GM18861 (cell line): ENCODE measurements at regions not wholly inside any gene's neighbourhood (a gene's known extent, or its start where the extent isn't known, plus 50 kb on each side); places are given as distances from the start of the nearest gene placed in this dataset.

Experiments
- ATAC-seq: cut with Tn5 transposase; IDR thresholded peaks from one replicate; pipeline ENCODE4 v1.9.1; 2021; ENCODE audit not compliant: unreplicated experiment

DNA sequence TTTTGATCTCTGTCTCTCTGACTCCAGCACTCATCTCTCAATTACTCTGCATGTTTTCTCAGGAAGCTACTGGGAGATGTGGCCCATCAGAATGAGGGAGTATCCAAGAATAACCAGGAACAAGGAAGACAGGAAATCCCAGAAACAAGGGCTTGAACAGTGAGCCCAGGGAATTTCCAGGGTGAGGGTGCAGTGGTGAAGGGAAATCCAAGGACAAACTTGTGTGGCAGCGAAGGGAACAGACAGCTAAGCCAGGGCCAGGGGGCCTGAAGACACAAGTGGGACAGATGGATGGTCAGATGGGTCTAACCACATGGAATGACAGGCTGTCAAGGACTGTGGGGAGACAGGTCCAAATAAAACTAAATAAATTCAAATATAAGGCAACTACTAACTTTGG lies 121.8 kb upstream of the ERRFI1 start:
- ATAC-seq: no peak

DNA sequence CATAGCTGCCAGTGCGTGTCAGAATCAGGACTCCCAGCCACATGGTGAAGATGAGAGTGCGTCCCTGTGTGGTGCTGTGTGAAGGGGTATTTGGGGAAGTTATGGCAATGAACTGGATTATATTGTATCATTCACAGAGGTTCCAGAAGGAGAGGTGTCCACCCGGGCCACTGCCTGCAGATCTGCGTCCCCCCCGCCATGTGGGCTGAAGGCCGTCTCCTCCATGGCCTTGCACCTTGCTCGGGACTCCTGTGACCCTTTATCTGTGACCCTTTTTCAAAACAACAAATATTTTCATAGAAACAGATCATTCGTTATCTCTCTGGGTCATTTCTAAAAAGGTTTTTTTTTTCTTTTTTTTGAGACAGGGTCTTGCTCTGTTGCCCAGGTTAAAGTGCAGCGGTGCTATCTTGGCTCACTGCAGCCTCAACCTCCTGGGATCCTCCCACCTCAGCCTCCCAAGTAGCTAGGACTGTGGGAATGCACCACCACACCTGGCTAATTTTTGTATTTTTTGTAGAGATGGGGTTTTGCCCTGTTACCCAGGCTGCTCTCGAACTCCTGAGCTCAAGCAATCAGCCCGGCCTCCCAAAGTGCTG lies 120.2 kb upstream of the ERRFI1 start:
- no peak for ATAC-seq

DNA sequence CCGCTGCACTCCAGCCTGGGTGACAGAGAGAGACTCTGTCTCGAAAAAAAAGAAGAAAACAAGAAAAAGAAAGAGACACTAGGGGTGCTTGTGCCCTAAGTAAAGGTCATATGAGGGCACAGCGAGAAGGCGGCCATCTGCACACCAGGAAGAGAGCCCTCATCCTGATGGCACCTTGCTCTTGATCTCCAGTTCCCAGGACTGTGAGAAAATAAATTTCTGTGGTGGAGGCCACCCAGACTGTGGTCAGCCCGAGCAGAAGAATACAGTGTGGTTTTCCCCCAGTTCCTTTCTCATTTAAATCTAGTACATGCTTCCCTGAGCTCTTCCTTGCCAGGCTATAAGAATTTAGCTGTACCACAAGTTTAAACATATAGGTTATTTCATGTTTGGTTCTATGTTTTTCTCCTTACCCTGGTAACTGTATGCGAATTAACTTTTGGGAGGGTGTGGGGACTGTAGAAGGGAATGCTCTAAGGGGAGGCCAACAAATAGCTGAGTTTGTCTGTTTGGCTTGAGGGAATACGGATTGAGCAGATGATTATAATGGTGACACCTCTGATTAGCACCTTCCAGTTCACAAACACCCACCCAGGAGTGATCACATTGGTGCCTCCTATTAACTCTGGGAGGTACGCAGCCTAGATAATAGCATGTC lies 119.6 kb upstream of the ERRFI1 start:
- ATAC-seq: no peak

DNA sequence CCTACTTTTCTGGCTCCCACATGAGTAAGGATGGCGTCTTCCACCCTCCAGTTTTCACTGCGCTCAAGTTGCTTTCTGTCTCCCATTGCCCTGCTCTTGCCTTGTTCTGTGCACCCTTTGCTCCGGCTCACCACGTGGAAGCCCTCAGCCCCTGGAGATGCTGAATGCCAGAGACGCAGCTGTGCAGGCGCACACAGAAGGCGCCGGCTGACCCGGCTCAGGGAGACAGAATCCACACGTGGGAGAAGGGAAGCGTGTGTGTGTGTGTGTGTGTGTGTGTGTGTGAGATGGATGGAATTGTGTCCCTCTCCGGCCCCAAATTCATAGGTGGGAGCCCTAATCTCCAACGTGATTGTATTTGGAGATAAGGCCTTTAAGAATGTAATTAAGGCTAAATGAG lies 118.2 kb upstream of the ERRFI1 start:
- ATAC-seq: no peak

DNA sequence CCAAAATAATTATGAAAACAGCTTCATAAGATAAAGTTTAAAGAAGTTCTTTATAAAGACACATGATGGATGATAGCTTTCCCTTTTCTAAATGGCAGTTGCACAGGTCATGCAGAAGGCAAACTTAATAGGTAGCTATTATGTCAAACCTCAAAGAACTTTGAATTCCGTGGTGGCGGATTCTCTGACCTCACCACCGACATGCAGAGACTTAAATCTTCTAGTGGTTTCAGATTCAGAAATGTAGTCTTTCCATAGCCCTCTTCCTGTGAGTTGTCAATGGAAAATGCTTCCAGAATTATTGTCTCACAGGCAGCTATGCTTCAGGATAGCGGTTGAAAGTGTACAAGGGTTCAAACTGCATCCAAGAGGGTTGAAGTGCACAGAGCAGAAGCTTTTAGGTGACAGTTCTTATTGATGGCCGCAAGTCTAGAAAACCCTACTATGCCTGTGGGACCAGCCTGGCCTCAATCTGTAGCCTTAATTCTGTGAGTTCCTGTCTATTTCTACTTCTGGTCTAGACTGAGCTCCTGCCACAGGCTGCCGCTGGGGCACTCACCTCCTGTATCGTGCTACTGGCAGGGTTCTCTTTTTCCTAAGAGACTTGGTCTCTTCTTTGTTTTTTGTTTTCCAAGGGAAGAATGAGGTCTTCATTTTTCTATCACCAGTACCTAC lies 117.0 kb upstream of the ERRFI1 start:
- no peak for ATAC-seq

DNA sequence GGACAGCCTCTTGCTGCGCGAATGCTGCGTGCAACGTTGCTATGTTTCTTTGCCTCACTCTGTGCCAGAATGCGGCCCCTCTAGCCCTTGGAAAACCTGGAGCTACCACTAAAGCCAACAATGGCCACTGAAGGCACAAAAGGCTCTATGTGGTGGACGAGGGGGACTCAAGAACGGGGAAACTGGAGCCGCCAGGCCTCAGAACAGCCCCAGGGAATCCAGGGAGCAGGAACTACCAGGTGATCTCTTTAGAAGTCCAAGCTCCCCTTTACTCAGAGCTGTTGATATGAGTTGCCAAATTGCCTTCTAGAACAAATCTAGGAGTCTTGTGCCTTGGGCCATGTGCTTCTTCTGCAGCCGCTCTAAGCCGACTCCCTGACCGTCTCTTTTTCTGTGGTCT lies 113.8 kb upstream of the ERRFI1 start:
- no peak for ATAC-seq

DNA sequence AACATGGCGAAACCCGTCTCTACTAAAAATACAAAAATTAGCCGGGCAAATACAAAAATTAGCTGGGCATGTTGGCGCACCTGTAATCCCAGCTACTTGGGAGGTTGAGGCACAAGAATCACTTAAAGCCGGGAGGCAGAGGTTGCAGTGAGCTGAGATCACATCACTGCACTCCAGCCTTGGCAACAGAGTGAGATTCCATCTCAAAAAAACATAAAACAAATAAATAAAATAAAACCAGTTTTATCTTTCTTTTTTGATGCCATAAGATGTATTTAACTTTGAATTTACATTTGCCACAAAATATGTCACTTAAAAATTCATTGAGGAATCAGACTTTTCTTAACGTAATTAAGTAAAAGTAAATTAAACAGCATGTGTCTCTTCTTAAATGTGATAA lies 113.3 kb upstream of the ERRFI1 start:
- no peak for ATAC-seq

DNA sequence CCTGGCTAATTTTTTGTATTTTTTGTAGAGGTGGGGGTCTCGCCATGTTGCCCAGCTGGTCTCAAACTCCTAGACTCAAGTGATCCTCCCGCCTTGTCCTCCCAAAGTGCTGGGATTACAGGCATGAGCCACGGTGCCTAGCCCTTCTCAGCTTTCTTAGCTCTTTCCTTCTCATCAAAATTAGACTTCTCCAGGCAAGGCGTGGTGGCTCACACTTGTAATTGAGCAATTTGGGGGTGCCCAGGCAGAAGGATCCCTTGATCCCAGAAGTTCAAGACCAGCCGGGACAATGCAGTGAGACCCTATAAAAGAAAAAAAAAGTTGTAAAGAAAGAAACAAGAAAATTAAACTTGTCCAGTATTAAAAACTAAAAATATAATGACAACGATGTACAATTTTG lies 112.6 kb upstream of the ERRFI1 start:
- ATAC-seq: no peak

DNA sequence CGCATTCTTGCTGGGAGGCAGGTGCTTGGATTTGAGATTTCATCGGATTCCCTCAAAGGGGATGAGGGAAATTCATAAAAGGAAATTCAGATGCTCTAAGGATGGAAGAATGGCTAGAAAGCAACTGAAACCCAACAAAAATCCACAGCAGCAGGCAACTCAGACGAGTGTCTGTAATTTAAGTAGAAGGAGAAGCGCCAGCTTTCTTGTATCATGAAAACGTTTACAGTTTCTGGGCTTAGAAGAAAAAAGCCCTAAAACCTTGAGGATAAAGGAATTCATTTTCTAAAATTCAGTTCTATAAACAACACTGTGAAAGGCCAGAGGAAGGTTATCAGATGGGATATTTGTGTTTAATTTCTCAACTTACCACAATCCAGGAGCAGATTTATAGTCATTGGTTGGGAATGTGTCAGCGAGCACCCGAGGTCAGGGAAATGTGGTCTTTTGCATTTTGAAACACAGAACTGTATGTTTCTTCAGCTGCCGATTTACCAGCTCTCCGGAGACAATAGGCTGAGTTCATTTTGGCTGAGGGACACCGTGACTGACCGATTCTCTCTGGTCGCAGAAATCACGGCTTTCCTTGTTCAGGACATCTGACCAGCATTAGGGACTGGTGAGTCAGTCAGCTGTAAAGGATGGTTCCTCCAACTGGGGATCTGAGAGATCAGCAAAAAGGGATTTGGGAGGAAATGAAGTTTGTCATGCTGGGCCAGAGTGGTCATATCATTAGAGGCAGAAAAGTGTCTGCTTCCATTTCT lies 111.6 kb upstream of the ERRFI1 start:
- ATAC-seq: no peak

DNA sequence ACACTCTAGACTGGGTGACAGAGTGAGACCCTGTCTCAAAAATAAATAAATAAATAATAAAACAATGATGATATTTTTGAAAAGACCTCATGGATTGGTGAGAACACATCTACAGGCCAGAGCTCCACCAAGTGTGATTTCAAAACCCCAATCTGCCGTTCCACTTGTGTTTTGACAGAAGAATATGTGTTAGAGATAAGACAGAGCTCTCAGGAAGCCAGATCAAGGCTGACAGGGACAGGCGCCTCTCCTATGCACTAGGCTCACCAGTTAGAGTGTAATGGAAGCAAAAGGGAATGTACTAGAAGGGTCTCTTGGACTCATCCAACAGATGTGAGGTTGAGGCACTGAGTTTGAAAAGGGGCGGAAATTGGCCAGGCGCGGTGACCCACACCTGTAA lies 110.7 kb upstream of the ERRFI1 start:
- no peak for ATAC-seq

DNA sequence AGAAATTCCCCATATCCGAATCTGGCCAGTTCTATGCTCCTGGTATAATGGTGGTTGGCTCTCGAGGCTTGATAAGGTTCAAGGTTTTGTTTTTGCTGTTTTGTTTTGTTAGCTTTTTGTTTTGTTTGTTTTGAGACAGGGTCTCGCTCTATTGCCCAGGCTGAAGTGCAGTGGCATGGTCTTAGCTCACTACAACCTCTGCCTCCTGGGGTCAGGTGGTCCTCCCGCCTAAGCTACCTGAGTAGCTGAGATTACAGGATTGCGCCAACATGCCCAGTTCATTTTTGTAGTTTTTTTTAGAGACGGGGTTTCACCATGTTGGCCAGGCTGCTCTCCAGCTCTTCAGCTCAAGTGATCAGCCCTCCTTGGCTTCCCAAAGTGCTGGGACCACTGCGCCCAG lies 109.1 kb upstream of the ERRFI1 start:
- no peak for ATAC-seq

DNA sequence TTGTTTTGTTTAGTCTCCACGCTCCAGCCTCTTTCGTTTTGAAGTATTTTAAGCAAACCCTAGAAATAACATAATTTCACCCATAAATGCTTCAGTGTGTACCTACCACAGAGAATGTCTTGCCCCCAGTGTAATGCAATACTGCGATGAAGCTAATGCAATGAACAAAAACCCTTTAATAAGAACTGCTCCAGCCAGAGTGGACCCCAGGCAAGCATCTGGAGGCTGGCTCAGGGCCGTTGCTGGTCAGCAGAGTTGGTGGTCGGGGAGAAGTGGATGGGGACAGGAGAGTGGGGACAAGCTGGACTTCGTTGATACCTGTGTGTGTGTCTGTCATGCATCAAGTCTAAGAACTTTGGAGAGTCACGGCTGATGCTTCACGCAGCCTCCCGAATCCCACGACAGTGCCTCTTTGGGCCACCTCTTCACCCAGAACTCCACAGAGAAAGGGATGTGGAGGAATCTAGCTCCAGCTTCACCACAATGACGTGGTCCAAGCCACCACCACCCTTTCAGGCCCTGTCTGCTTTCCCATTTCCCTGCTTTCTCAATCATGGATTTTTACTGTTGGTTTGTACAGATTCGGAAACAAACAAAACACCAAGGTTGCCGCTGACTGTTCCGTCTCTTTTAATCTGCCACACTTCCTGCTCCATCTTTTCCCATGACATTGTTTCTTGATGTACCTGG lies 108.6 kb upstream of the ERRFI1 start:
- no peak for ATAC-seq

DNA sequence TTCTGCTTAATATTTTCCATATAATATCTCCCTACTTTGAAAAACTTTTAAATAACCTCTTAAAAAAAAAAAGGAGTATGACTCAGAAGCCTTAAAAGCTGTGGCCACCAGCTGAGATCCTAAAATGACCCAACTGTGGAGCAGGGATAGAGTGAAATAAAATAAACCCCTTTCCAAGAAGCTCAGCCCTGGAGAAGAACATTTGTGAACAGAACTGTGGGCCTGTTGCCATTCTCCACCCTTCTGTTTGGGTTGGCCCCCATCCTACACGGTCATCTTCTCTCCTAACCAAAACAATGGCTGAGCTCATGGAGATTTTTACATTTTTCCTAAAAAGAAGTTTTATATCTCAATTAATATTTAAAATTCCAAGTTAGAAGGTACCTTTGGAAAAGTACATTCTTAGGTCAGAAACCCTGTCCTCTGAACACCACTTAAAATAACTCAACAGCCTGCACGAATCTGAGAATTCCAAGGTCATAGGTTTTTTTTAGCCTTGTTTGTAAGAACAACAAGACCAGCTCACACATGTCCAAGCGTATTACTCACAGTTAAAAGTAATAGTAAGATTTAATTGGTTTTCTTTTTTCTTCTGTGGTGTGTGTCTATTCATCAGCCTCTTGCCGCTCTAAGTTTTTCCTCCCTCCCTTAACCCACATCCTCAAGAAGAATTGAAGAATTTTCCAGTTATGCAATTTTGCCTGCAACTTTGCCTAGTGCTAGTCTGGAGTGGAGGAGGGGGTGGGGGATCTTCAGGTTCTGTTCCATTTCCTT lies 107.7 kb upstream of the ERRFI1 start:
- ATAC-seq: no peak

DNA sequence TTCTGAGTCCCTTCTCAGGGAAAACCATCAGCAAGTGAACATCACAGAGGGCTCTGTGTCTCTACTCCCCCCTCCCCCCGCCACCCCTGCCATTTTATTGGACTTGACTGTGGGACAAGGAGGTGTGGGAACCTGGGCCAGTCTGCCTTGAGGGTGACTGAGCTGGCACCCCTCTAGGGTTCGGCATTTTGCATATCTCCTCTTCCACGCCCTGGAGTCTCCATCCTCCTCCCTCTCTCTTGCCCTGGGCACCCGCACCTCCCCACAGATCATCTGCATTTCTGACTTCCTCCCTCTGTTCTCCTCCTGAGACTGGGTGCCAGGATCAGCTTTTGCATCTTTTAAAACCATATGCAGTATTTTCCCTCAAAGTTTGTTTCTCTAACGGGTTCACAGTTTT lies 107.1 kb upstream of the ERRFI1 start:
- no peak for ATAC-seq

DNA sequence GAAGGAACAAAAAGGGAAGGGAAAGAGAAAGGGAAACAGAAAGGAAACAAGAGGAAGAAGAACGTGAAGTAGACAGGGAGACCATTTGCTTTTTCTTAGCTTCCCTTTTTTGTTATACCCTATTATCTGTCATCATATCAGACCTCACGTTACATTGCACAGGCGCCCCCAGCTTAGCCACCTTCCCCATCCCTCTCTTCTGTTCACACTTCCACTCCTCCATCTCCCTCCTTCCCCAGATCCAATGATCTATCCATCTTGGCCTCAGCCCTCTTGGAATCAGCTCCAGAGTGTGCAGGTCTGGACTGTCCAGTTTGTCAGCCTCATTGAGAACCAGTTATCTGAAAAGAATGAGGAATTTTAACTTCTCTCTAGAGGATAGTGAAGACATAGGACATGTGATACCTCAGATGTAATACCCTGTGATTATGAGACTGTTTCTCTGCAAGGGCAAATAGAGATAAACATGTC lies 101.1 kb upstream of the ERRFI1 start:
- no peak for ATAC-seq

DNA sequence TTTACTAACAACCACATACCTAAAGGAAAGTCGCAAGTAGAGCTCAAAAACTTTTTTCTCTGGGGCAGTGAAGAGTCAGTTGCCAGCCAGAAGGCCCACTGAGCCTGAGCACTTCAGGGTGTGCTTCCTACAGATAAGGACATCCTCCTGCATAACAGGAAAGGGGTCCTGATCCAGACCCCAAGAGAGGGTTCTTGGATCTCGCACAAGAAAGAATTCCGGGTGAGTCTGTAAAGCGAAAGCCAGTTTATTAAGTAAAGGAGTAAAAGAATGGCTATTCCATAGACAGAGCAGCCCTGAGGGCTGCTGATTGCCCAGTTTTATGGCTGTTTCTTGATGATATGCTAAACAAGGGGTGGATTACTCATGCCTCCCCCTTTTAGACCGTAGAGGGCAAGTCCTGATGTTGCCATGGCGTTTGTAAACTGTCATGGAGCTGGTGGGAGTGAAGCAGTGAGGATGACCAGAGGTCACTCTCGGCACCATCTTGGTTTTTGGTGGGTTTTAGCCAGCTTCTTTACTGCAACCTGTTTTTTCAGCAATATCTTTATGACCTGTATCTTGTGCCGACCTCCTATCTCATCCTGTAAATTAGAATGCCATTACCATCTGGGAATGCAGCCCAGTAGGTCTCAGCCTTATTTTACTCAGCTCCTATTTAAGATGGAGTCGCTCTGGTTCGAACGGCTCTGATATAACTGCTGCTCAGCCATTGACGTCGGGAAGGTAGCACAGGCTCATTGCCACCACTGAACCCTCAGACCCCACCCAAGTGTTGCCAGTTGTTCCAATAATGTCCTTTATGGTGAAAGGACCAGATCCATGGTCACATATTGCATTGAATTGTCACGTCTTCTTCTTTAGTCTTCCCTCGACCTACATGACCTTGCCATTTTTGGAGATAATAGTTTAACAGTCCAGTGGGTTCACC lies 96.6 kb upstream of the ERRFI1 start:
- ATAC-seq: no peak

DNA sequence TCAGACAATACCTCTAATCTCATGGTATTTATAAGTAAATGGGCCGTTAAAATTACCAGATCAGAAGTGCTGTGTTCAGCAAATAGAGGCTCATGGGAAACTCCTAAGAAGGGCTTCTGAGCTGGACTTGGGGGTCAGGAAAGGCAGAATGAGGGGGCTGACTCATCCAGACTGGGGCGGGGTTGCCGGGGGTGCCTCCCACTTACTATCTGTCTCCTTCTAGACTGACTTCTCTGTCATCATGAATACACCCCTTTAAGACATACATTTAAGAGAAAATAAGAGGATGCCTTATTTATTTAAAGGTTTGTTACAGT lies 96.0 kb upstream of the ERRFI1 start:
- no peak for ATAC-seq

DNA sequence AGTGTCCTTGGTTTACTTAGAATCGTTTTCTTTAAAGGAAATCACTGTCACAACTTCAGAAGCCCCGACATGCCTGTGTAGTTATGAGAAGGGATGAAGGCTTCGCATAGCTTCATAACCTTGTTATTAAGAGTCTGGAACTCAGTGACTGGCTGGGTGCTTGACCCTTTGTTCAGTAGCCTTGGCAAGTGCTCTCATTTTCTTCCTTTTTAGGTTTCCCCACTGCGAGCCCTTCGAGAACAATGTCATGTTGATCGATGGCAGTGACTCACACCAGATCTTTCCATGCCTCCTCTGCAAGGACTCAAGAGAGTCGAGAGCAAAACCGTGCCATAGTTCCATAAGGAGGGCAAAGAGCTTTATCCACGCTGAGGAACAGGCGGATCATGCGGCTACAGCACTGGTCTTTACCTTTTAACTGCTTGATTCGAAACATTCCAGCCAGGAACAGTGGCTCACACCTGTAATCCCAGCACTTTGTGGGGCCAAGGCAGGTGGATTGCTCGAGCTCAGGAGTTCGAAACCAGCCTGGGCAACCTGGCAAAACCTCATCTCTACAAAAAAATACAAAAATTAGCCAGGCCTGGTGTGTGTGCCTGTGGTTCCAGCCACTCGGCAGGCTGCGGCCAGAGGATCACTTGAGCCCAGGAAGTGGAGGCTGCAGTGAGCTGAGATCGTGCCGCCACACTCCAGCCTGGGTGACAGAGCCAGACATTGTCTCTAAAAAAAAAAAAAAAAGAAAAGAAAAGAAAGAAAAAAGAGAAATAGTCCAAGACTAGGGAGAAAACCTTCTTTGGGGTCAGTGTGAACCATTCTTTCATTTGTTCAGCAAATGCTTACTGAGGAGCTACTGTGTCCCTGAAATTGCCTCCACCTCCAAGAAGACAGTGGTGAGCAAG lies 95.4 kb upstream of the ERRFI1 start:
- ATAC-seq: no peak
